HG03097 (cell line): ENCODE measurements at regions not wholly inside any gene's neighbourhood (a gene's known extent, or its start where the extent isn't known, plus 50 kb on each side); places are given as distances from the start of the nearest gene placed in this dataset.

Experiments used
- ATAC-seq: cut with Tn5 transposase; IDR thresholded peaks from one replicate; pipeline ENCODE4 v1.9.1; 2021; ENCODE audit not compliant: unreplicated experiment, low FRiP score

DNA sequence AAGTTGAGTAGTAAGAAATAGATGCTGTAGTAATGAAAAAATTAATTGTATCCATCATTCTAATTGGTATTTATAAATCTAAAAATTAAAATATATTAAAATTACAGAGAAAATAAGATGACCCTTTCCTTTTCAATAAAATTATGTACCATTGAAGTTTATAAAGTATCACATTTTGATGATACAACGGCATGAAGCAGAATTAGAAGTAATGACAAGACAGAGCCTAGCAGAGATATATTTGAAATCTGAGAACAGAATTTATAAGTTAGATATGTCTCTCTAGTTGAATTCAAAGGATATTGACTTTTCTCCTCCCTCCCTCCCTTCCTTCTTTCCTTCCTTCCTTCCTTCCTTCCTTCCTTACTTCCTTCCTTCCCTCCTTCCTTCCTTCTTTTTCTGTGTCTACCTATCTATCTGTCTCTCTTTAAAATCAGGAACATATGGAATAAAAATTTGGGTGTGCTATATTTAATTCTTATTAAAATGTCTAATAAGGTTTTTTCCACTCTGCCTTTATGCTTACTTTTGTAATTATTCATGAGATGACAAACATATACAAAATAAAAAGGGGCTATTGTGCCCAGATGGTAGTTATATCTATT, 258.5 kb upstream of the CD180 start:
- ATAC-seq: no peak

DNA sequence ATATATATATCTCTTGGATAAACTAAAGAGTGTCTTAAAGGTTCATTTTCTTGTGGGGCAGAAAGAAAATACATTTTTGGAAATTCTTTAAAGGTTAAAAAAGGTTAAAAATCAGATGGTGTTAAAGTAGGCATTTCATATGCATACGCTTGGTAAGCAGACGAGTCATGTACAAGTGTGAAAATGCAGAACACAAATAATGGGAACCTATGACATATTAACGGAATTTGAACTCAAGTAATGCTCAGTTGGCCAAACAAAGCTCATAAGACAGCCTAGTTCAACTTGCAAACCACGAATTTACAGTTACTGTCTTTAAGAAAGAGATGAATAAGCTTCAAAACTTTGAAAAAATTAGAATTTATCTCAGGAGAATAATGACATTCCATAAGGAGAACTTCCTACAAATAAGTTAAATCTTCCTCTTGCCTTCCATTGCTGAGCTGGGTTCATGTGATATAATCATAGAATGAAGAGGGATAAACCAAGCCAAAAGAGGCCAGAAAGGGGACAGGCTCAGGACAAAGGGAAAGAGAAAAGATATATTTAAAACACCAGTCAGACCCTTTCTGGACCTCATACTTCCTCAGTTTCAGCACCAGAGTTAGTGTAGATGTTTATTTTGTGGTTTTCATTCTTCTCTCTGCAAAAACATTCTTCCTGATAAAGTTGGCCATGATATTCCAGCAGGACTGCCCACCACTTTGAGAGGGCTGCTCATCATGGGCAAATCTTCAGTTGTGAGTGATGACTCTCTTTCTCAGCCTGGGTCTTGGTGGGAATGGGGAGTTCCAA, 256.7 kb upstream of the CD180 start:
- ATAC-seq: no peak

DNA sequence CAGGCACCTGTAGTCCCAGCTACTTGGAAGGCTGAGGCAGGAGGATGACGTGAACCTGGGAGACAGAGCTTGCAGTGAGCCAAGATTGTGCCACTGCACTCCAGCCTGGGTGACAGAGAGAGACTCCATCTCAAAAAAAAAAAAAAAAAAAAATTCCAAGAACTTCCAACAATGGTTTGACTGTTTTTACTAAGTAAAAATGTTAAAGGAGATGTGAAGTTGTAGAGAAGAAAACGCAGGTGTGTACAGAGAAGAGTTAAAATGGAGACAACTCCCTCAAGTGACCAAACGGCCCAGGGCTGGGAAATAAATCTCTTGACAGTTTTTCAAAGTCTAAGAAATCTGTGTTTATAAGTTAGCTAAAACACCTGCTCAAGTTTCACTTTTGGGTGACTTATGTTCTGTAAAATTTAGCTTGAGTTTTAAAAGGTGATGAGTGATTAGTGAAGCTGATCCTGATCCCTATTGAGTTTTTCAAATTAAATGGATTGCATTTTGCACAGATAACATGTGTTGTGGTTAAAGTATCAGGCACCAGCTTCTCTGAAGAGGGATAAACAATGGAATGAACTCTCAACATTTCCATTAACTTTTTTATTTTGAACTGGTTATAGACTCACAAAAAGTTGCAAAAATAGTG, 255.2 kb upstream of the CD180 start:
- no peak for ATAC-seq

DNA sequence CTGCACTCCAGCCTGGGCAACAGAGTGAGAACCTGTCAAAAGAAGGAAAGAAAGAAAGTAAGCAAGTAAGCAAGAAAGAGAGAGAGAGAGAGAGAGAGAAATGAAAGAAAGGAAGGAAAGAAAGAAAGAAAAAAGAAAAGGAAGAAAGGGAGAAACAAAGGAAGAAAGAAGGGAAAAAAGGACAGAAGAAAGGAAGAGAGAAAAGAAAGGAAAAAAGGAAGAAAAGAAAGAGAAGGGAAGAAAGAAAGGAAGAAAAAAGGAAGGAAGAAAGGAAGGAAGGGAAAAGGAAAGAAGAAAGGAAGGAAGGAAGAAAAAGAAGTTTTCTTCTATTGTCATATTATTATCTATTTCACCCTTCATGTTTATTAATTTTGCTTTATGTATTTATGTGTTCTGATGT, 251.1 kb upstream of the CD180 start:
- ATAC-seq: no peak

DNA sequence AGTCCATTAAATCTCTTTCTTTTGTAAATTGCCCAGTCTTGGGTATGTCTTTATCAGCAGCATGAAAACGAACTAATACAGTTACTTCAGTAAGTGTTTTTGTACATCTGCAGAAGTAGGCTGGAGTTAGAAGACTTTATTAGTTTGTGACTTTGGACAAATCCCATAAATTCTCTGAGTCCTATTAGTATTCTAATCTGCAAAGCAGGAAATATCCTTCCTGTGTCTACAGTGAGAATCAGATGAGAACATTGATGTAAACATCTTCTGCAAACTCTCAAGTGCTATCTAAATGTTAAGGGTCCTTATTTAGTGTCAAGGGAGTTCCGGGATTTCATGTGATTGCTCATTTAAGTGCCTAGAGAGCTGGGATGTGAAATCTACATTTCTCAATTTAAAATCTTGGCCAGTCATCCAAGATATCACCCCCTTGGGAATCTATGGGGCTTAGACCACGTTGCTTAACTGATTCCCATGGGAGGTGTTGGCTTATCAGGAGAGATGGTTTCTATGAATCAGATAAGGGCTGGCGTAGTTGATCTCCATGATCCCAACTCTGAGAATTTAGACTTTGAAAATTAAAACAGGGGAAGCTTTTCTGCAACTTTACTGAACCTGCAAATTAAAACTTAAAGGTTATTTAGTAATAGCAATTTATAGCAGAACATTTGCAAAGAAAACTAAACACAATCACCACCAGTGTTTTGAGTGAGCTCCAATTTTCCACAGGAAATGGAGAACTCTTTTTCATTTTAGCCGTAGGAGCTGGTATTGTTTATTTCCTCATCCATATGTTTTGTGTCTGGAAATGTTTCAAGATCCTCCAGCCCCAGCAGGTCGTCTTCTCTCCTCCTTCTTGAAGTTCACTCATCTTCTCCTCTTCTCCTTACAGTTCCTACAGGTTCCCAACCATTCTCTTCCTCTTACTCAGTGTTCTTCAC, 241.6 kb upstream of the CD180 start:
- ATAC-seq: no peak

DNA sequence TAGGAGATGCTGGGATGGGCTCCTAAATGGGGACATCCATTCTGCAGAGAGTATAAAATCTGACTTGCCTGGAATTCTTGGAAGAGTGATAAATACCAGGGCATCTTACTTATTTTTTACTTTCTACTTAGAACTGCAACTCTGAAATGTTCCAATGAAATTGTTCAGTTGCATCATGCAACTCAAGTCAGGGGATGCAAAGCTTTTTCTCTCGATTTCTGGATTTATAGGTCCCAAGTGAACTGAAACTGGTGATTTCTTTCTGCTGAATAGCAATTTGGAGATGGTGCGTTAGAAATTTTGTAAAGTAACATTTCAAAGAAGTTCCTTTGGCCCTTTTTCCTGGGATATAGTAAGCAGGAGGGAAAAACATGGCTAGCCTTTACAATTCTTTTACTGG, 238.4 kb upstream of the CD180 start:
- no peak for ATAC-seq

DNA sequence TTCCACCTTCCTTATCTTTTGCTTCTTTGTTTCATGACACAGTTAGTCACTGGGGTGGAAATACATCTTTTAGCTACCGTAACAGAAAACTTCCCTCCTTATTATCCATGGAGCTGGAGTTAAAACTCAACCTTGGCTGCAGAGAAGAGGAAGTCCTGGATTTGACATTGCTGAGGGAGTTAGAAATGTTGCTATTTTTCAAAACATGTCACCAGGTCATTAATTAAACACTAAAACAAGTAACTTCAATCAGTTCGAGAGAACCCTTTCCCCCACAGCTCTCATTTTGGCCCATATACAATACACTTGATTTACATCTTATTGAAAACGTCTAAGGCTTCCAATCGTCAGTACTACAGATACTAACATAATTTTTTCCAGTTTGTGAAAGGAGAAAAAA, 237.9 kb upstream of the CD180 start:
- no peak for ATAC-seq

DNA sequence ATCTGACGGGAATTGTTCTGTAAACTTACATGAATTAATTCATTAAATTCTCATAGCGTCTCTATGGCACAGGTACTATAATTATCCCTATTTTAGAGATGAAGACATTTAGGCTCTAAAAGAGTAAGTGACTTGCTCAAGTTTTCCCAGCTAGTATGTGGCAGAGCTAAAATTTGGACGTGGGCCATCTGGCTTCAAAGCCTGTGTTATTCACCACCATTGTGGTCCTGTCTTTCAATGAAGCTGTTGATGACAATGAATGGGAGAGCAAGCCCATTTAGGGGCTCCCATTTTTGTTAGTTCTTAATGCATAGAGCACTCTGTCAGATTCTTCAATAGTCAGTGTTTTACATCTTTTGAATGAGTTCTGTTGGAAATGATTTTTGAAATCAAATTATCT, 236.0 kb upstream of the CD180 start:
- no peak for ATAC-seq

DNA sequence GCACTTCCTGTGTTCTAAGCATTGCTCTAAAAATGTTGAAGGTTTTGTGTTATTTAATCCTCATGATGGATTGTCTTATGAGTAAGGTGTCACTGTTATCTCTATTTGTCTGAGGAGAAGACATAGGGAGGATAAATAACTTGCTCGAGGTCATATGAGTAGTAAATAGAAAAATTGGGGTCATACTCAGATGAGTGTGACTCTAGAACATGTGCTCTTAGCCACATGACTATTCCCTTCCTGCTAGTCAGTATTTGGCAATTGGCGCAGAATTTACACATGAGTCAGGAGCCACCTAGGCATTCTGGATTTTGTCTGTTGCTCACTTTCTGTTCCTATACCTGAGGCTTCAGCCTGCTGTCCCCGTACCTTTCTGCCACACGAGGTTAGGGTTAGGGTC, 234.6 kb upstream of the CD180 start:
- ATAC-seq: no peak

DNA sequence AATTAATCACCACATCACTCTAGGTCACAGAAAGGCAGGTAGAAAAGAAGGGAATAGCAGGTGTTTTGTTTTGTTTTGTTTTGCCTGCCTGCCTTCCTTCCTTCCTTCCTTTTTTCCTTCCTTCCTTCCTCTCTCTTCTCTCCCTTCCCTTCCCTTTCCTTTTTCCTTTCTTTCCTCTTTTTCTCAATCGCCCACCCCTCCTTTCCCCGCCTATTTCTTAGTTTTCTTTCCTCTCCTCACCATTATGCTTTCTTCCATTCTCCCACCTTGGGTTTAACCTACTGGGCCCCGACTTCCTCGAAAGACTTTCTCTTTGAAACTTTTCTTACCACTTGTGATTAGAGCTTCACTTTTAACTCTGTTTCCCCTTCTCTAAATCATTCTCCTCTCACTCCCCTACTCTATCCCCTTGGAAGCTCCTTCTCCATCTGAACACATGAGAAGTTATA, 231.3 kb upstream of the CD180 start:
- ATAC-seq: no peak

DNA sequence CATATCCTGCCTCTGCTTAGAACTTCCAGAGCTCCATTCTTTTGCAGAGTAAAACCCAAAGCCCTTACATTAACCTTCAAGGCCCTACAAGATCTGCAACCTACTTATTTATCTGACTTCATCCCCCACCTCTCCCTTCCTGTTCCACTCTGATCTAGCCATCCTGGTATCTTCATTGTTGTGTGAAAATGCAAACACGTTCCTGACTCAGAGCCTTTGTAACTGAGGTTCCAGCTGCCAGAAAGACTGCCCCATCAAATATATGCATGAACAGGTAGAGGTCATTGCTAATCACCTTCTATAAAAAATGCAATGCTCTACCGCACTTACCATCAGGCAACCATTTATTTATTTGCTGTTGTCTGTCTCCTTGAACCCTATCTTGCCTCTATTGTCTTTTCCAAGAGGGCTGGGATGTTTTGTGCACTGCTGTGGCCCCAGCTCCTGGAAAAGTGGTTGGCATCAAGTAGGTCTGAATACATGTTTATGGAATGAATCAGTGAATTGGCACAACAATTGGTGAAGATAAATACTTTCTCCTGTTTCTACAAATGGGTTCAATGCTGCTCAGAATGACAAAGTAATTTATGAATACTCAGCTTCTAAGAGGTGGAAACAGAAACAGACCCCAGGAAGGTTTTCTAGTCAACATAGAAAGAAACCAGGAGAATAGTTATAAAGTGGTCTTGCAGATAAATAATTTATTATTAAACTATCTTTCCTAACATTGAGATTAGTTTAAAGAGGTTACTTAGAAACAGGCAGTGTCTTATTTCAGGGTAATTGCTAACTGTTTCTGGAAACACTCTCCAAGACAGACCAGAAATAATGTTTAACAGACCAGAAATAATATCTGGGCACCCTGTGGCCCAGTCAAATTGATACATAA, 230.6 kb upstream of the CD180 start:
- no peak for ATAC-seq

DNA sequence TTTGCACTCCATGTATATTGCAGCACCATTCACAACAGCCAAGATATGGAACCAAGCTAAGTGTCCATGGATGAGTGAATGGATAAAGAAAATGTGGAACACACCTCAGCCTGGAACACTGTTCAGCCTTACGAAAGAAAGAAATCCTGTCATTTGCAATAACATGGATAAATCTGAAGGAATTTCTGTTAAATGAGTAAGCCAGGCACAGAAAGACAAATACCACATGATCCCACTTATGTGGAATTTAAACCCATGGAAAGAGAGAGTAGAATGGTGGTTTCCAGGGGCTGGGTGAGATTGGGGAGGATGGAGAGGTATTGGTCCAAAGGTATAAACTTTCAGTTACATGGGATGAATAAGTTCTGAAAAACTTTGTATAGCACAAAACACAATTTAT, 228.9 kb upstream of the CD180 start:
- ATAC-seq: no peak

DNA sequence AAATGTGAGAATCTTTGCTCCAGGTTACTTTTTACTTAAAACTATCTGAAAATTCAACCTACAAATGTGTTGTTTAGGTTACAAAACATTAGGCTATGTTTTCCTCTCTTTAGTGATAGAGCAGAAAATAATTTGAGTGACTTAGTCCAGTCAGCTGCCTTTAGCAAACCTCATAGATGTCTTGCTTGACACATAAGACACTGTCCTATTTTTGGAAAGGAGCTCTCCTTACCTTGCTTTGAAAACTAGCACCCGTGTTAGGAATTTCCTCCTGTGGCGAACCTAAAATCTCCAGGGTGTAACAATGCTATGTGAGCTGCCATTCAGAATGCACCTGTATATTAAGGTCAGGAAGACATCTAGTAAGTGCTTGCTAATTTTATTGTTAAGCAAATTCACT, 221.2 kb upstream of the CD180 start:
- no peak for ATAC-seq

DNA sequence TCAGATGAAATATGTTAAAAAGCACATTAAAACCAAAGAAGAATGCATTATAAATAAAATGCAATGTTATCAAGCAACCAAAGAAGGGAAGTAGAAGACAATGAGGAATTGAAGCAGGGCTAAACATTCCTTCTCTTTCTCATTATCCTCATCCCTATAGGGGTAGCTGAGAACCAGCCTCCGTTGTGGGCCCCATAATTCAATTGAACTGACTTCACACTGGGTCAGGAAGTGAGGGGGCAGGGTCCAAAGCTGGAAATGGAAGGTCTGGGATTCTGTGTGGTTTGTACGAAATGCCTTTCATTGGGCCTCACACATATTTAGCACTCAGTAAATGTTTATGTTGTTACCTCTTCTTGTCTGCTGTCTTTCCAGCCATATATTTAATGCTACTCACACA, 220.4 kb upstream of the CD180 start:
- ATAC-seq: no peak

DNA sequence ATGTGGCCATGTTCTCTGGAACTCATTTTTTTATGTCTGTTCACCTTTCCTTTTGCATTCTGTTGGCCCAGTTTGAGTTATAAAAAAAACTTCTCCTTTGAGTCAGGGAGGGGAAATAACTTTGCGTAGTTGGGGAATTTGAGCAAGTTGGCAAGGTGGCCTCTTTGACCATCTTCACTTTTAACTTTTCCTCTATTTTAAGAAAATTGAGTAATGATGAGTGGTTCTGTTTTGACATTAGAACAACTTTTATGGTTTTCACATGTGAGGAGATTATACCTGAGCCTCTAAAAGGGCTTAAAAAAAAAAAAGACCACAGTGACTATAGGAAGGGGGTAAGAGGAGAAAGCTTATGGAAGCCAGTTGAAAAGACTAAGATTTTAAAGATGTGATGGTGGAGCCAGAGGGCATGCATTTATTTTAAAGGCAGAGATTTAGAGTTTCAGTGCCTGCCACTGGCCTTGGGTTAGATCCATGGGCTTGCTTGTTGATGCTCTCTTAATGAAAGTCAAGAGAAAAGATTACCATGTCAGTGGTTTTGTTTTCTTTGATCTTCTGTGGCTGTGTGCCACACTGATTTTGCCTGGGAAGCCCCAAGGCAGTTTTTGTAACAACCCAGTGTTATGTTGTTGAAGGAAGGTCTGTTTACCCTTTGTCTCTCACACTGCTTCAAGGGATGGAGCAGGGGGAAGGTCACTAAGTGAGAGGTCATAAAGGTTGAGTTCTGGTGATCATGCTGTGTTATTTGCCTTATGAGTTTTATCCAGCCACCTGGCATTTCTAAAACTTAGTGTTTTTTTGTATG, 219.7 kb upstream of the CD180 start:
- no peak for ATAC-seq

DNA sequence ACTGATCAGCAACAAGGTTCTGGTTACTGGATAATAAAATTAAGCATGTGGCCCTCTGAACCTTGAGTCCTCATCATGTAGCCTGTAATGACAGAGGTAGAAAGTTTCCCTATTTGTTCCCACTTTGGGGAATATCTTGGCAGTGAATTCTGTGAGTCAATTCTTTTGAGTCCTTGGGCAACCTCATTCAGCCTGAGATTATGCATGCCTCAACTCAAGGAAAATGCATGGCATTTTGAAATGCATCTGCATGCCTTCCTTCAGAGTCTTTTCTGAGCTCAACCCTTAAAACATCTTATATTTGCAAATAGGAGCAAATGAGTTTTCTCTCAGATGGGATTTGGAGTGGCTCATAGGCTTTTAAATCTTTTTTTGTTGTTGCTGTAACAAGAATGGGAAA, 218.1 kb upstream of the CD180 start:
- no peak for ATAC-seq

DNA sequence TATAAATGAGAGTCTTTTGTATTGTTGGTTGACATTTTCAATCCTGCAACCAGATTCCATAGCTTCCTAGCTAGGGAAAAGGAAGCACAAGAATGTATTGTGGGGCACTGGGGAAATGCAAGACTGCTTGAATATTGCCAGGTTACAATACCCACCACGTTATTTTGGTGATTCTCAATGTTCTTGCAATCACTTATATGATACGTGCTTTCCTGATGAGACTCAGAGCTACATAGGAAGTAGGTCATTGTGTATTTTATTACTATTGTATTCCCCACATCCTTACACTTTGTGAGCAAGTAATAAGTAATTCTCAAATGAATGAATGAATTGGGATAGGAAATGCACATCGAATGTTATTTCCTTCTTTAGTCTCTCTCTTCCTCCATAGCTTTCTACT, 217.1 kb upstream of the CD180 start:
- no peak for ATAC-seq

DNA sequence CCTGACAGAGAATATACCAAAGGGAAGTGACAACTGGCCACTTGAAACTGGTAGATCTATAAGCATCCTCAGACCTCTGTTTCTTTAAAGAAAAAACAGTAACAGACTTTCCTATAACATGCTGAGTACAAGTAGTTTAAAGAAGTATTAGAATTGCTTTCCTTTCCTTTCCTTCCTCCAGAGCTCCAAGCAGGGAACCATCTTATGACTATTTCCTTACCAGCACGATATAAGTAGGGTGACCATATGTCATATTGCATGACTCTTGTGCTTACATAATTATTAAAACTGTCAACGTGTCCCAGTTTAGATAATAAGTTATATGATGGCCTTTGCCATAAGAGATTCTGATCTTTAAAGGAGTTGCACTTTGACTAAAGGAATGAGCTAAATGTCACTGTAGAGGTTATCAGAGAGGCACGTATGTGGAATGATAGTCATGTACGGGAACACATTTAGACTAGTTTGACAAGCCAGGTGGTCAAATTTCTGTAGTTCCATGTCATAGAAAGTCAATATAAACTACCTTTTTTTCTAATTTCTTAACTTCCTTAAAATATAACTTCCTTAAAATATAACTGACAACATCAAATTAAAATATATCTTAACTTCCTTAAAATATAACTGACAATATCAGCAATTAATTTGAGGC, 212.7 kb upstream of the CD180 start:
- ATAC-seq: no peak

DNA sequence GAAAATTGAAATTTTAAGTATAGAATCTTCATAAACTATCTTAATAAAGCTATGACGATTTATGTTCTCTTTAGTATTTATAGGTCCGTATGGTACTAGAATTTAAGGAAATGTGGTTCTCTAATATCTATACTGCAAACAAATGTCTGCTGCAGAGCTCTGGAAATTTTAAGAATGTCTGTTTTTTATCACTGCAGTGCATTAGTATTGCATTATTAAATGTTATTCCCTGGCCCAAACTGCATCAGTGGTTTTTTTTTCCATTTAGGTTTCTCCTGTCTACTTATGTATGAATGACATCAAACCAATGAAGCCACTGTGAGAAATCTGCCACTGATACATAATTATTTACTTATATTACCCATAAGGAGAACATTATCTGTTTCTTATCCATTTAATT, 211.4 kb upstream of the CD180 start:
- no peak for ATAC-seq
